Fibroblast of skin of left quadriceps (primary cell): ENCODE measurements at regions not wholly inside any gene's neighbourhood (a gene's known extent, or its start where the extent isn't known, plus 50 kb on each side); places are given as distances from the start of the nearest gene placed in this dataset.
"Not testable (repeated sequence)": the region's sequence is repeated elsewhere in the genome, so short reads cannot be mapped to it uniquely, and the experiment has no call there.

Source experiments
- DNase-seq, 2 experiments: peaks; one replicate each; pipeline ENCODE4 v3.0.0-alpha.2; 2013; ENCODE audit warnings: low read depth in 2 of 2

- not testable (repeated sequence) for DNase-seq
Observed at GRCh38 chr2:66632882-66633281, 198.0 kb downstream of the MEIS1 start.

GRCh38 chr2:66633631-66634030, 198.7 kb downstream of the MEIS1 start:
- DNase-seq, result no peak

GRCh38 chr2:66634784-66635183, 199.9 kb downstream of the MEIS1 start:
- DNase-seq, result no peak

- DNase-seq, result no peak
Observed at GRCh38 chr2:66641685-66642084, 206.8 kb downstream of the MEIS1 start.

GRCh38 chr2:66648081-66648480, 213.2 kb downstream of the MEIS1 start:
- DNase-seq, result not testable (repeated sequence)

GRCh38 chr2:66649006-66649405, 214.1 kb downstream of the MEIS1 start:
- DNase-seq, result no peak

- DNase-seq, result no peak
Observed at GRCh38 chr2:66651295-66651694, 216.4 kb downstream of the MEIS1 start.

GRCh38 chr2:66660804-66661203, 225.9 kb downstream of the MEIS1 start:
- no peak for DNase-seq

- no peak for DNase-seq
Observed at GRCh38 chr2:66661253-66662173, 226.6 kb downstream of the MEIS1 start.

- DNase-seq, result no peak
Observed at GRCh38 chr2:66665124-66665984, 230.4 kb downstream of the MEIS1 start.

- no peak for DNase-seq
Observed at GRCh38 chr2:66667301-66667700, 232.4 kb downstream of the MEIS1 start.

GRCh38 chr2:66673286-66673685, 238.4 kb downstream of the MEIS1 start:
- DNase-seq, result no peak

- DNase-seq, result no peak
Observed at GRCh38 chr2:66674087-66674486, 239.2 kb downstream of the MEIS1 start.

GRCh38 chr2:66675591-66675990, 240.7 kb downstream of the MEIS1 start:
- no peak for DNase-seq

GRCh38 chr2:66679442-66679841, 244.5 kb downstream of the MEIS1 start:
- DNase-seq, result no peak

- DNase-seq, result no peak
Observed at GRCh38 chr2:66682476-66682875, 247.6 kb downstream of the MEIS1 start.

GRCh38 chr2:66683064-66683463, 248.1 kb downstream of the MEIS1 start:
- no peak for DNase-seq

GRCh38 chr2:66683599-66683998, 248.7 kb downstream of the MEIS1 start:
- no peak for DNase-seq

GRCh38 chr2:66684289-66684688, 249.4 kb downstream of the MEIS1 start:
- DNase-seq, result no peak

- DNase-seq, result peak; percentile 25 to 31
Observed at GRCh38 chr2:66686755-66687154, 251.8 kb downstream of the MEIS1 start.

- DNase-seq, result no peak
Observed at GRCh38 chr2:66688951-66689350, 254.0 kb downstream of the MEIS1 start.

GRCh38 chr2:66689456-66690051, 254.6 kb downstream of the MEIS1 start:
- no peak for DNase-seq
